ENCODE measurements at regions not wholly inside any gene's neighbourhood (a gene's known extent, or its start where the extent isn't known, plus 50 kb on each side); places are given as distances from the start of the nearest gene placed in this dataset.
"Not testable (repeated sequence)": the region's sequence is repeated elsewhere in the genome, so short reads cannot be mapped to it uniquely, and the experiment has no call there.

DNA sequence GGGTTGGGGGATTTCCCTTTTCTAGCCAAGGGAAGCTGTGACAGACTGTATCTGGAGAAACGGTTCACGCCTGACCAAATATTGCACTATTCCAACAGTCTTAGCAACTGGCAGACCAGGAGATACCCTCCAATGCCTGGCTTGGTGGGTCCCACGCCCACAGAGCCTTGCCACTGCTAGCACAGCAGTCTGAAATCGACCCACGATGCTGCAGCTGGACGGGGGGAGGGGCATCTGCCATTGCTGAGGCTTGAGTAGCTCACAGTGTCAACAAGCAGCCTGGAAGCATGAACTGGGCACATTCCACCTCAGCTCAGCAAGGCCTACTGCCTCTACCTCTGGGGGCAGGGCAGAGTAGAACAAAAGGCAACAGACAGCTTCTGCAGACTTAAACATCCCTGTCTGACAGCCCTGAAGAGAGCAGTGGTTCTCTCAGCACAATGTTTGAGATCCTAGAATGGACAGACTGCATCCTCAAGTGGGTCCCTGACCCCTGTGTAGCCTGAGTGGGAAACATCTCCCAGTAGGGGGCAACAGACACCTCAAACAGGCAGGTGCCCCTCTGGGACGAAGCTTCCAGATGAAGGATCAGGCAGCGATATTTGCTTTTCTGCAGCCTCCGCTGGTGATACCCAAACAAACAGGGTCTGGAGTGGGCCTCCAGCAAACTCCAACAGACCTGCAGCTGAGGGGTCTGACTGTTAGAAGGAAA is 89.9 kb upstream of the ECI2 start:
- Histone ChIP-seq H3K4me1 (ENCODE audit: low read length) (no peaks in the 10 kb centered on the region), H3K4me2 (ENCODE audit: low read length) (no peak overlapping the region), H4K20me1 (ENCODE audit: insufficient read depth, low read length) (no peaks in the 10 kb centered on the region), H3K9me3 (ENCODE audit: insufficient read depth, low read length) (no peaks in the 10 kb centered on the region), H3K36me3 (replicated peaks; ENCODE audit: low read depth, low read length) (no peaks in the 10 kb centered on the region), H3K4me3 (ENCODE audit: low read length) (no peak overlapping the region), H3K27ac (ENCODE audit: low read length) (no peak overlapping the region), H3K9ac (ENCODE audit: low read length) (no peak overlapping the region), H3K79me2 (ENCODE audit: low read length) (no peaks in the 10 kb centered on the region), H2AFZ (ENCODE audit: low read depth, low read length) (no peak overlapping the region), H3K27me3 (ENCODE audit: low read depth, low read length) (no peaks in the 10 kb centered on the region)
- TF ChIP-seq, protein P1, sequence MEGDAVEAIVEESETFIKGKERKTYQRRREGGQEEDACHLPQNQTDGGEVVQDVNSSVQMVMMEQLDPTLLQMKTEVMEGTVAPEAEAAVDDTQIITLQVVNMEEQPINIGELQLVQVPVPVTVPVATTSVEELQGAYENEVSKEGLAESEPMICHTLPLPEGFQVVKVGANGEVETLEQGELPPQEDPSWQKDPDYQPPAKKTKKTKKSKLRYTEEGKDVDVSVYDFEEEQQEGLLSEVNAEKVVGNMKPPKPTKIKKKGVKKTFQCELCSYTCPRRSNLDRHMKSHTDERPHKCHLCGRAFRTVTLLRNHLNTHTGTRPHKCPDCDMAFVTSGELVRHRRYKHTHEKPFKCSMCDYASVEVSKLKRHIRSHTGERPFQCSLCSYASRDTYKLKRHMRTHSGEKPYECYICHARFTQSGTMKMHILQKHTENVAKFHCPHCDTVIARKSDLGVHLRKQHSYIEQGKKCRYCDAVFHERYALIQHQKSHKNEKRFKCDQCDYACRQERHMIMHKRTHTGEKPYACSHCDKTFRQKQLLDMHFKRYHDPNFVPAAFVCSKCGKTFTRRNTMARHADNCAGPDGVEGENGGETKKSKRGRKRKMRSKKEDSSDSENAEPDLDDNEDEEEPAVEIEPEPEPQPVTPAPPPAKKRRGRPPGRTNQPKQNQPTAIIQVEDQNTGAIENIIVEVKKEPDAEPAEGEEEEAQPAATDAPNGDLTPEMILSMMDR (IDR thresholded peaks at IDR 0.05; ENCODE audit: low read depth, low read length): no peak
- TF ChIP-seq EZH2phosphoT487 (IDR thresholded peaks at IDR 0.05; ENCODE audit: low read depth): no peak

DNA sequence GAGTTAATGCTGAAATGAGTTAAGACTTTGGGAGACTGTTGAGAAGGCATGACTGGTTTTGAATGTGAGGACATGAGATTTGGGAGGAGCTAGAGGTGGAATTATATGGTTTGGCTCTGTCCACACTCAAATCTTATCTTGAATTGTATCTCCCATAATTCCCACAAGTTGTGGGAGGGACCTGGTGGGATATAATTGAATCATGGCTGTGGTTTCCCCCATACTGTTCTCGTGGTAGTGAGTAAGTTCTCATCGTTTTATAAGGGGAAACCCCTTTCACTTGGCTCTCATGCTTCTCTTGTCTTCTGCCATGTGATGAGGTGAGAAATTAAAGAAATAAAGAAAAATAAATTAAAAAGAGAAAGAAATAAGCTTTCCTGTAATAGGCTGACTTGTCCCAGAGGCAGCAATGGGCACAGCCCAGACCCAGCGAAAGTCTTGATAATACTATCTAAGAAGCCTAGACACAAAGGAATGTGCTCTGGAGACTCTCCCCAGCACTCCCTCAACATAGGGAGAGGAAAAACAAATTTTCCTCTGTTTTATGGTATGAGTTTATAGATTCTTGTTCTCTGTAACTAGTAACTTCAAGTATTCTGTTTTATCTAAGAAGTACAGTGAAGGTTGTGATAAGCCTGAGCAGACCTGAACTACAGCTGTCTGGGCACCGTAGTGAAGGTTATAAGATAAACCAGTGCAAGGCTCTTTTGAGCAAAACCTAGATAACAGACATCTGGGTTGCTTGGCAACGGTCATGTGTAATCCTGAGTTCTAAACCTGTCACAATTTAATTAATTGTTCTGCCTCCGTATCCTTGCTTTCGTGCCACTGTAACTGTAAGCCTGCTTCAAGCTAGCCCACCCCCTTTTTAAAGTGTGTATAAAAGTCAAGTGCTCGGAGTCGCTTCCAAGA is 88.9 kb upstream of the ECI2 start:
- H3K9me3 ChIP-seq (ENCODE audit: insufficient read depth, low read length): no peaks in the 10 kb centered on the region
- H3K27ac ChIP-seq (ENCODE audit: low read length): no peak overlapping the region
- H4K20me1 ChIP-seq (ENCODE audit: insufficient read depth, low read length): no peaks in the 10 kb centered on the region

DNA sequence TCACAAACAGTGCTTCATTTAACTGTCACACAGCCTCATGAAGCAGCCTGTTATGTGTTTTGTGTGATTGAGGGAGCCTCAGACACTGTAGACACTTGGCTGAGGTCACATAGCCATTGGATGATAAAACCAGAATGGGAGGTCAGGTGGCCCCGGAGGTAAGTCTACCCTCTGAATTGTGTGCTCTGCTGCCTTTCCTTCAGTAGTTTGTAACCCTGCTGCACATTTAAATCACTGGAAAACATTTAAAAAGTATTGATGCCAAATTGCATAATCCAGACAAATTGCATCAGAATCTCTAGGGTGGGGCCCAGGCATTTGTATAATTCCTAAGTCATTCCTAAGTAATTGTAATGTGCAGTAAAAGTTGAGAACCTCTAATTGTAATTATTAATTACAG is 85.2 kb upstream of the ECI2 start:
- Histone ChIP-seq H2AFZ (ENCODE audit: low read depth, low read length) (no peak overlapping the region), H3K27ac (ENCODE audit: low read length) (no peak overlapping the region), H3K9ac (ENCODE audit: low read length) (no peak overlapping the region), H3K36me3 (replicated peaks; ENCODE audit: low read depth, low read length) (no peaks in the 10 kb centered on the region), H3K27me3 (ENCODE audit: low read depth, low read length) (no peaks in the 10 kb centered on the region), H3K9me3 (ENCODE audit: insufficient read depth, low read length) (0 out of 2 replicates have a peak, but pooled peaks cover 3% of the 10 kb centered on the region), H3K4me1 (ENCODE audit: low read length) (no peaks in the 10 kb centered on the region), H3K79me2 (ENCODE audit: low read length) (no peaks in the 10 kb centered on the region), H3K4me2 (ENCODE audit: low read length) (no peak overlapping the region), H4K20me1 (ENCODE audit: insufficient read depth, low read length) (no peaks in the 10 kb centered on the region), H3K4me3 (ENCODE audit: low read length) (no peak overlapping the region)
- TF ChIP-seq, protein P1 (IDR thresholded peaks at IDR 0.05; ENCODE audit: low read depth, low read length): no peak
- no peak for TF ChIP-seq EZH2phosphoT487 (IDR thresholded peaks at IDR 0.05; ENCODE audit: low read depth)

More for the DNA sequence above, 88.9 kb upstream of the ECI2 start:
- no peaks in the 10 kb centered on the region for H3K79me2 ChIP-seq (ENCODE audit: low read length)
- TF ChIP-seq EZH2phosphoT487 (IDR thresholded peaks at IDR 0.05; ENCODE audit: low read depth): no peak
- TF ChIP-seq, protein P1 (IDR thresholded peaks at IDR 0.05; ENCODE audit: low read depth, low read length): no peak
- no peak overlapping the region for H3K9ac ChIP-seq (ENCODE audit: low read length)
- no peaks in the 10 kb centered on the region for H3K36me3 ChIP-seq (replicated peaks; ENCODE audit: low read depth, low read length)
- H3K4me2 ChIP-seq (ENCODE audit: low read length): no peak overlapping the region
- no peak overlapping the region for H2AFZ ChIP-seq (ENCODE audit: low read depth, low read length)
- H3K4me1 ChIP-seq (ENCODE audit: low read length): no peaks in the 10 kb centered on the region
- H3K27me3 ChIP-seq (ENCODE audit: low read depth, low read length): no peaks in the 10 kb centered on the region
- H3K4me3 ChIP-seq (ENCODE audit: low read length): no peak overlapping the region

DNA sequence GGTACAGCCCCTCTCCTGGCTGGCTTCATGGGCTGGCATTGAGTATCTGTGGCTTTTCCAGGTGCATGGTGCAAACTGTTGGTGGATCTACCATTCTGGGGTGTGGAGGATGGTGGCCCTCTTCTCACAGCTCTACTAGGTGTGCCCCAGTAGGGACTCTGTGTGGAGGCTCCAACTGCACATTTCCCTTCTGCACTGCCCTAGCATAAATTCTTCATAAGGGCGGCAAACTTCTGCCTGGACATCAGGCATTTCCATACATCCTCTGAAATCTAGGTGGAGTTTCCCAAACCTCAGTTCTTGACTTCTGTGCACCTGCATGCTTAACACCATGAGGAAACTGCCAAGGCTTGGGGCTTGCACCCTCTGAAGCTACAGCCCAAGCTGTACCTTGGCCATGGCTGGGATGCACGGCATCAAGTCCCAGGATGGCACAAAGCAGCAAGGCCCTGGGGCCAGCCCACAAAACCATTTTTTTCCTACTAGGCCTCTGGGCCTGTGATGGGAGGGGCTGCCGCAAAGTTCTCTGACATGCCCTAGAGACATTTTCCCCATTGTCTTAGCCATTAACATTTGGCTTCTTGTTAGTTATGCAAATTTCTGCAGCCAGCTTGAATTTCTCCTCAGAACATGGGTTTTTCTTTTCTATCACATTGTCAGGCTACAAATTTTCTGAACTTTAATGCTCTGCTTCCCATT is 83.4 kb upstream of the ECI2 start:
- not testable (repeated sequence) for H3K9me3 ChIP-seq (ENCODE audit: insufficient read depth, low read length); H3K27me3 ChIP-seq (ENCODE audit: low read depth, low read length); H3K4me1 ChIP-seq (ENCODE audit: low read length); H3K9ac ChIP-seq (ENCODE audit: low read length); H3K4me3 ChIP-seq (ENCODE audit: low read length); H3K4me2 ChIP-seq (ENCODE audit: low read length); H4K20me1 ChIP-seq (ENCODE audit: insufficient read depth, low read length); H3K79me2 ChIP-seq (ENCODE audit: low read length); H3K36me3 ChIP-seq (replicated peaks; ENCODE audit: low read depth, low read length); H2AFZ ChIP-seq (ENCODE audit: low read depth, low read length); H3K27ac ChIP-seq (ENCODE audit: low read length)
